ENCODE measurements at regions not wholly inside any gene's neighbourhood (a gene's known extent, or its start where the extent isn't known, plus 50 kb on each side); places are given as distances from the start of the nearest gene placed in this dataset.

DNA sequence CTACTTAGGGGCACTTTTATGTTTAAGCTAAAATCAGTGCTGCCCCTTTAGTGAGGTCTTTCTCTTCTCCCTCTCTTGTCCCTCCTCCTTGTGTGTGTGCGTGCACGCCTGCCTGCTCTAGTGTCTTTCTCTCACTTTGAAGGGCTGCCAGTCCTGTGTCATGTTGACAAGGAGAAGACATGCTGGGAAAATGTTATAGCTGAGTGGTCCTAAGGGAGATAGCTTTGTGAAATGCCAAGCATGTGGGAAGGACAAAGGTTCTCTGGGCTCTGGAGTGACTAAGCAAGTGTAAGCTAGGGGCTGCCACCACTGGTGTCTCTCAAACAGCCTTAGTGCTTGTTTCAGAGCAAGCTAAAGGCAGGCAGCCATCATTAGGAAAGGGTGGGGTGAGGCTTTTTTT lies 108.4 kb downstream of the EMP1 start:
- WGBS (ENCODE audit: insufficient coverage, insufficient replicate concordance, low lambda C conversion rate, missing lambda C conversion rate): 68% methylated on average over 2 of the region's 2 CpGs
- ChIA-PET RAD21 (ENCODE audit: unreplicated experiment) (no interaction called here), POLR2A (no interaction called here), SMC1A (ENCODE audit: uncharacterized antibody, unreplicated experiment) (interaction anchor here (1.4 kb wide), 1 partner anchor 10 kb away, joined by 3 read pairs; no protein-coding TSS in a partner anchor), CTCF (no interaction called here)
- Histone ChIP-seq H3K27me3 (replicated peaks in 1 of 2; ENCODE audit: control insufficient read depth in 2 of 2, insufficient read depth in 2 of 2, low read length in 1 of 2) (no peaks in the 10 kb centered on the region; a peak in 2 of 4 replicates), H4K20me1 (ENCODE audit: control insufficient read depth, insufficient read depth) (no peaks in the 10 kb centered on the region), H3K4me2 (ENCODE audit: control insufficient read depth, insufficient read depth) (no peak overlapping the region), H2AFZ (ENCODE audit: control insufficient read depth, low read depth, low read length) (no peak overlapping the region), H3K79me2 (ENCODE audit: control insufficient read depth, insufficient read depth, low read length) (no peaks in the 10 kb centered on the region), H3K27ac (ENCODE audit: control insufficient read depth, insufficient read depth) (no peak overlapping the region), H3K9ac (ENCODE audit: control insufficient read depth, insufficient read depth, low read length) (no peak overlapping the region), H3K4me3 (no peak overlapping the region), H3K9me3 (replicated peaks; ENCODE audit: control insufficient read depth, insufficient read depth, low read length) (no peaks in the 10 kb centered on the region), H3K36me3 (ENCODE audit: control insufficient read depth in 2 of 2, insufficient read depth in 2 of 2, low read length in 1 of 2) (no peaks in the 10 kb centered on the region), H3K4me1 (ENCODE audit: control insufficient read depth, insufficient read depth, low read length) (no peaks in the 10 kb centered on the region)
- no peak for ATAC-seq
- intact Hi-C loops (cut with micrococcal nuclease; ENCODE audit: unreplicated experiment) (no loop called here), in situ Hi-C loops (cut with MboI) (no loop called here)
- TF ChIP-seq, protein P1, sequence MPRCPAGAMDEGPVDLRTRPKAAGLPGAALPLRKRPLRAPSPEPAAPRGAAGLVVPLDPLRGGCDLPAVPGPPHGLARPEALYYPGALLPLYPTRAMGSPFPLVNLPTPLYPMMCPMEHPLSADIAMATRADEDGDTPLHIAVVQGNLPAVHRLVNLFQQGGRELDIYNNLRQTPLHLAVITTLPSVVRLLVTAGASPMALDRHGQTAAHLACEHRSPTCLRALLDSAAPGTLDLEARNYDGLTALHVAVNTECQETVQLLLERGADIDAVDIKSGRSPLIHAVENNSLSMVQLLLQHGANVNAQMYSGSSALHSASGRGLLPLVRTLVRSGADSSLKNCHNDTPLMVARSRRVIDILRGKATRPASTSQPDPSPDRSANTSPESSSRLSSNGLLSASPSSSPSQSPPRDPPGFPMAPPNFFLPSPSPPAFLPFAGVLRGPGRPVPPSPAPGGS (IDR thresholded peaks at IDR 0.05; ENCODE audit: borderline replicate concordance, insufficient read depth, low read depth, low read length, poor library complexity, severe bottlenecking): no peak
- TF ChIP-seq, protein P2, sequence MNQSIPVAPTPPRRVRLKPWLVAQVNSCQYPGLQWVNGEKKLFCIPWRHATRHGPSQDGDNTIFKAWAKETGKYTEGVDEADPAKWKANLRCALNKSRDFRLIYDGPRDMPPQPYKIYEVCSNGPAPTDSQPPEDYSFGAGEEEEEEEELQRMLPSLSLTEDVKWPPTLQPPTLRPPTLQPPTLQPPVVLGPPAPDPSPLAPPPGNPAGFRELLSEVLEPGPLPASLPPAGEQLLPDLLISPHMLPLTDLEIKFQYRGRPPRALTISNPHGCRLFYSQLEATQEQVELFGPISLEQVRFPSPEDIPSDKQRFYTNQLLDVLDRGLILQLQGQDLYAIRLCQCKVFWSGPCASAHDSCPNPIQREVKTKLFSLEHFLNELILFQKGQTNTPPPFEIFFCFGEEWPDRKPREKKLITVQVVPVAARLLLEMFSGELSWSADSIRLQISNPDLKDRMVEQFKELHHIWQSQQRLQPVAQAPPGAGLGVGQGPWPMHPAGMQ (IDR thresholded peaks at IDR 0.05; ENCODE audit: borderline replicate concordance): no peak
- TF ChIP-seq RCOR1 (conservative IDR thresholded peaks at IDR 0.05; ENCODE audit: low read depth, low read length): no peak
- no peak for TF ChIP-seq MYC (IDR thresholded peaks at IDR 0.05; ENCODE audit: insufficient read depth, insufficient read length, insufficient replicate concordance, low read length, severe bottlenecking)
- TF ChIP-seq RAD21 (IDR thresholded peaks at IDR 0.05; ENCODE audit: insufficient read depth, low read depth, low read length): no peak
- no peak for TF ChIP-seq KDM1A (IDR thresholded peaks at IDR 0.05; ENCODE audit: borderline replicate concordance)
- TF ChIP-seq CBX5 (IDR thresholded peaks at IDR 0.05; ENCODE audit: low read depth): no peak
- TF ChIP-seq, protein P3, sequence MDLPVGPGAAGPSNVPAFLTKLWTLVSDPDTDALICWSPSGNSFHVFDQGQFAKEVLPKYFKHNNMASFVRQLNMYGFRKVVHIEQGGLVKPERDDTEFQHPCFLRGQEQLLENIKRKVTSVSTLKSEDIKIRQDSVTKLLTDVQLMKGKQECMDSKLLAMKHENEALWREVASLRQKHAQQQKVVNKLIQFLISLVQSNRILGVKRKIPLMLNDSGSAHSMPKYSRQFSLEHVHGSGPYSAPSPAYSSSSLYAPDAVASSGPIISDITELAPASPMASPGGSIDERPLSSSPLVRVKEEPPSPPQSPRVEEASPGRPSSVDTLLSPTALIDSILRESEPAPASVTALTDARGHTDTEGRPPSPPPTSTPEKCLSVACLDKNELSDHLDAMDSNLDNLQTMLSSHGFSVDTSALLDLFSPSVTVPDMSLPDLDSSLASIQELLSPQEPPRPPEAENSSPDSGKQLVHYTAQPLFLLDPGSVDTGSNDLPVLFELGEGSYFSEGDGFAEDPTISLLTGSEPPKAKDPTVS (IDR thresholded peaks at IDR 0.05; ENCODE audit: low read depth, low read length): no peak
- no peak for TF ChIP-seq NRF1 (conservative IDR thresholded peaks at IDR 0.05; ENCODE audit: low read depth, low read length)
- TF ChIP-seq, protein P4, sequence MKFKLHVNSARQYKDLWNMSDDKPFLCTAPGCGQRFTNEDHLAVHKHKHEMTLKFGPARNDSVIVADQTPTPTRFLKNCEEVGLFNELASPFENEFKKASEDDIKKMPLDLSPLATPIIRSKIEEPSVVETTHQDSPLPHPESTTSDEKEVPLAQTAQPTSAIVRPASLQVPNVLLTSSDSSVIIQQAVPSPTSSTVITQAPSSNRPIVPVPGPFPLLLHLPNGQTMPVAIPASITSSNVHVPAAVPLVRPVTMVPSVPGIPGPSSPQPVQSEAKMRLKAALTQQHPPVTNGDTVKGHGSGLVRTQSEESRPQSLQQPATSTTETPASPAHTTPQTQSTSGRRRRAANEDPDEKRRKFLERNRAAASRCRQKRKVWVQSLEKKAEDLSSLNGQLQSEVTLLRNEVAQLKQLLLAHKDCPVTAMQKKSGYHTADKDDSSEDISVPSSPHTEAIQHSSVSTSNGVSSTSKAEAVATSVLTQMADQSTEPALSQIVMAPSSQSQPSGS (IDR thresholded peaks at IDR 0.05; ENCODE audit: low read length): no peak
- TF ChIP-seq SREBF1 (IDR thresholded peaks at IDR 0.05; ENCODE audit: low read length): no peak
- no peak for TF ChIP-seq IRF3 (IDR thresholded peaks at IDR 0.05)
- TF ChIP-seq EP300 (IDR thresholded peaks at IDR 0.05; ENCODE audit: borderline replicate concordance in 1 of 2, control insufficient read depth in 1 of 2, low read depth in 2 of 2, low read length in 2 of 2): no peak
- TF ChIP-seq TARDBP (IDR thresholded peaks at IDR 0.05; ENCODE audit: borderline replicate concordance): no peak
- no peak for TF ChIP-seq ZNF217 (IDR thresholded peaks at IDR 0.05)
- no peak for TF ChIP-seq CHD2 (IDR thresholded peaks at IDR 0.05; ENCODE audit: borderline replicate concordance, low read depth, low read length)
- DNase-seq (ENCODE audit: low read depth, low spot score): no peak
- BruUV-seq (replicated peaks): no TSS peak
- FAIRE-seq: no peak

All from GM12878 (cell line).